HG02678 (cell line): ENCODE measurements at regions not wholly inside any gene's neighbourhood (a gene's known extent, or its start where the extent isn't known, plus 50 kb on each side); places are given as distances from the start of the nearest gene placed in this dataset.

ENCODE experiments used
- ATAC-seq: cut with Tn5 transposase; IDR thresholded peaks from one replicate; pipeline ENCODE4 v1.9.1; 2021; ENCODE audit warnings: mild to moderate bottlenecking, moderate library complexity; ENCODE audit not compliant: unreplicated experiment

DNA sequence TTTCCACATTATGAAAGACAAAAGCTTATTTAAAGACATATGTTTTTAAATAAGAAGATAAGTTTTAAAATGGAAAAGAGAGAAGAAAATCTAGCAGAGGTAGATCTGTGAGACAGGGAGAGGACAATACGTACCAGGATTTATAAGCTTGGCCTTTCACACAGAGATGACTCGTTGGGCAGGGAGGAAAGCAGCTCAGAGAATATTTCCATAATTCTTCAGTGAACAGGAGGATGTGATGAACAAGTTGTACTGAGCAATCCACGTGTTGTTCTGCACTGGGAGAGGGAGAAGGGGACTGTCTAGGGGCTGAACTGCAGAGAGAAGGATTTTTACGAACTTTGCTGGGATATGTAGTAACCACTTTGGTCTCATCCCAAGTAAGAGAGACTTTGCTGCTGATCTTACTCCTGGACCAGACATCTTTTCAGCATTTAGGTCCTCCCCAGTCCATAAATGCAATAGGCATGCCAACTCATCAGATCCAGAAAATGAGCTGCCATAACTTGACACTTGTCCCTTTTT, 162.5 kb upstream of the SETBP1 start:
- no peak for ATAC-seq

DNA sequence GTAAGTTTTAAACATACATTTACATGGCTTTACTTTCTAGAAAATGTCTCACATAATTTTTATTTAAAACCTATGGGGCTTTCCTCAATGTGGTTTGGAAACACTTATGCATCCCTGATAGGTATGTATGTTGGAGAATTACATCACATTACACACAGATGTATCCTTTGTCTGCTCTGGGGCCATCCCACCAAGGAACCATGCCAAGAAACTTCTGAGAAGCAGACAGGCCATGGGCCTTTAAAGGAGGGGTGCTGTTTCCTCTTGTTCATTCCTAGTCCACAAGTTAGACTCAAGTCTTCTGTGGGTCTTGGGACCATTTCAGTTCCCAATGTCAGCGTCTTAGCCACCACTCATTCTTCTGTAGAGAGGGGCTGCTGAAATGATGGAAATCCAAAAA, 162.0 kb upstream of the SETBP1 start:
- ATAC-seq, result no peak

DNA sequence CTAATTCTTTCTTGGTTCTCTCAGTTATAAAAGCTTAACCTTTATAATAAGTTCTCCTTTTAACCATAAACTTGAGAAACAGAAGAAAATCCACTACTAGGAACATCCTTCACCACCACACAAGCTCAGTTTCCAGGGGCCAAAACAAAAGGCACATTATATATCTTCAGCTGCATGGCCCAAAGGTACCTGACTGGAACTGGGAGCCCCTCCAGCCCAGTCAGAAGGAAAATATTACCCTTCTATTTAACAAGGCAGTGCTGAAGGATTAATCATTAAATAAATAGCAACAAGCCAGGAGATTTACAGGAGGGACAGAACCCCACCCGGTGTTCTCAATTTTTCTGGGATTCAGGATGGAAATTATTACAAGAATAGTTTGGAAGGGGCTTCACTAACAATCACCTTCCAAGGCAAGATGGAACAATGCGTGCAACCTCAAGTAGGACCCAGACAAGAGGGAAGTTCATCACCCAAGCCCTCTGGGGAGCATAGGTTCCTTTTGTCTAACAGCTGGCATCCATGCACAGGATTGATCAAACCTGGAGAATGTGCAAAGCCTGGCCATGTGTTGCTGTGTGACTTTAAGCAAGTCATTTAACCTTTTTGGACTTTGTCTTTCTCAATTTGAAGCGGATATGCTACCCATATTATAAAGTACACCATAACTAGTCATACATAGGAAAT, 159.6 kb upstream of the SETBP1 start:
- no peak for ATAC-seq

DNA sequence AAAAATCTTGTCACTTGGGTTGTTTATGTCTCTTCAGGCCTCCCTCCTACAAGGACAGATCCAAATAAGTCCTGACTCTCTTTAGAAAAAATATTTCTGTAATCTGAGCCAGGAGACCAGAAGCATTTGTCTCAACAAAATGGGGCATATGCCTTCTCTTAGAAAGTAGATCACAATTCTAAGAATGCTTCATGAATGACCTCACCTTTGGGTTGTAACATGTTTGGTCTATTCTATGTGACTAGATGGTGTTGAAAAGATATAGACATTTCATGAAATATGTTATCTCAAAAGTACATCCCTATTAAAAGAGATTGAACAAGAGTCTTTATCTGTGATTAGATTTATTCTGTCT, 159.0 kb upstream of the SETBP1 start:
- no peak for ATAC-seq

DNA sequence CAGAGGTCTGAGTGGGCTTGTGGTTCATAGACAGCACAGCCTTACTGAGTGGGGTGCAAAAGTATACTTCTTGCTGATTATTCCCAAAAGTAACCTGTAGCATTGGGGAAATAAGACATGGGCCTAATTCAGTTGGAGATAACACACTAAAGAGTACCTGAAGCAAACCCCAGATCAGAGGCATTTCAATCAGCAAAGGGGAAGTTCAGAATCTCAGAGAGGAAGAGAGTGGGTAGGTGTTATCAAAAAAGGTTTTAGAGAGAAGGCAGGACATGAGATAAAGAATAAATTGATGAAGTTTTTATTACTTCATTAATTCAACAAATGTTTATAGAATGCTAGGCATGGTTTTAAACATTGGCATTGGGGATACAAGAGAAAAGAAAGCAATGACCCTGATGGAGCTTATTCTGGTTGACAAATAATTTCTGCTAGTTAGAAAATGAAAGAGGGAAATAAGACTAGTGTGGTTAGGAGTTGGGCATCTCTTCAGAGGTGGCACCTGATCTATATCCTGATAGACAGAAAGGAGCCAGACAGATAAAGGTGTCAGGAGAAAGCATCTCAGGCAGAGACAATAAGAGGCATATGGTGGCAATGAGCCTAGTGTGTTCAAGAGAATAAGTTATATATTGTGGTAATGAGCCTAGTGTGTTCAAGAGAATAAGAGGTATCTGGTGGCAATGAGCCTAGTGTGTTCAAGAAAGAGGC, 153.8 kb upstream of the SETBP1 start:
- no peak for ATAC-seq

DNA sequence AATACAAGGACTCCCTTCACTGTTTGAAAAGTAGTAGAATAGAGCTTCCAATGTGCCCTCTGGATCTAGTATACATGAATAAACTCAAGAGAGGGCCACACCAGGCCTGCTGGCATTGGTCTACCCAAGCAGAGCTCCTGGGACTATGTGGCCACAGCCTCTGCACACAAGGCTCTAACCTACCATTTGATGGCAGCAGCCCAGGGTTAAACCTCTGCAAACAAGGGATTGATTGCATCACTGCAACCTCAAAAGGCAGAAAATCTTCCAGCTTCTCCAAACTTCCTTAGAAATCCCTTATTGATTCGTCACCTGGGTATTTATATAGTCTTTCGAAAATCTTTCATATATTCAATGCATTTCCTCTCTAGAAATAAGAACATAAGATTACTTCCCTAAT, 147.6 kb upstream of the SETBP1 start:
- no peak for ATAC-seq

DNA sequence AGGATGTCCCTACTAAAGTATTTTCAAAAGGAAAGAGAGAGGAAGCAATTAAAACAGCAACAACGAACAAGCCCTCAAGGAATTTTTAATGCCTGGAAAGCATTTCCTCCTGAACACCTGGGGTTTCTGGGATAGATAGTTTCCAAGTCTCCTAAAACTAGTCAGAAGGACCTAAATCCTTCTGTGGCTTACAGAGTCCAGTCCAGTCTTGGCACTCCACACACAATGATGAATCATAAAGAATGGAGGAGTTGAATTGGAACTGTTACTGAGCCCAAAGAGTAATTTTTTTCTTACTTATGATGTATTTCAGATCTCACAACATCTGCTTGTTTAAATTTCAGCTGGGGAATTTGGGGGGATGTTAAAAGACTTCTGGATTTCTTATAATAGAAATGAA, 144.6 kb upstream of the SETBP1 start:
- ATAC-seq, result no peak

DNA sequence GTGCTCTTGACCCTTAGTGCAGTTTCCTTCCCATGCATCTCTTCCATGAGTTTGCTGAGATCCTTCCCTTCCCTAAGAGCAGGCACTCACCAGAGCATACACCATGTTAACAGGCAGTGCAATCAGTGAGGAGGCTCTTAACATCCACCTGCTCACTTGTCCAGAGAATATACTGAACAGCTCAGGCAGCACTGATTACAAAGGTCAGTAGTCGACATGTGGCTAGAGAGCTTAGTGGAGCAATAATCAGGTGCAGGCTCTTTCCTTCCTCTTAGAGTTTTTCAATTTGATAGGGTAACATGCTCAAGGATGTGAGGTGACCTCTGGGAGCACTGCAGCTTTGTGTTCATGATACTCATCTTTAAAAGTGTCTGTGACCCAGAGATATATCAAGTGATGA, 144.1 kb upstream of the SETBP1 start:
- no peak for ATAC-seq

DNA sequence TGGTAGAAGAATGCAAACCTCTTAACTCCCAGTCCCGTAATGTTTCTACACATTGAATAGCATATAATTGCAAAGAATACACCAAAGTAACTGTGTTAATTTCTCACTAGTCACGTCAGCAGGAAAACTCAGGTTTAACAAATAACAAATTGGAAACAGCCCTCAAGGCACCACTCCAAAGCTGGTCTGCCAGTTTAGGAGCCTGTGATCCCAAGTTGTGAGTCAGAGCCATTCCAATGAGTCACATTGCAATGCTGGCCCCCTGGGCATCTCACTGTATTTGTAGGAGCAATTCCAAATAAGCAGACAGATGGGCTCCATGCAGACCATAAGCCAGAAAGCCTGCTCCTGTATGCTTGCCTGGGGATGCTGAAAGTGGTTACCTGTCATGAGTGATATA, 143.2 kb upstream of the SETBP1 start:
- ATAC-seq, result no peak

DNA sequence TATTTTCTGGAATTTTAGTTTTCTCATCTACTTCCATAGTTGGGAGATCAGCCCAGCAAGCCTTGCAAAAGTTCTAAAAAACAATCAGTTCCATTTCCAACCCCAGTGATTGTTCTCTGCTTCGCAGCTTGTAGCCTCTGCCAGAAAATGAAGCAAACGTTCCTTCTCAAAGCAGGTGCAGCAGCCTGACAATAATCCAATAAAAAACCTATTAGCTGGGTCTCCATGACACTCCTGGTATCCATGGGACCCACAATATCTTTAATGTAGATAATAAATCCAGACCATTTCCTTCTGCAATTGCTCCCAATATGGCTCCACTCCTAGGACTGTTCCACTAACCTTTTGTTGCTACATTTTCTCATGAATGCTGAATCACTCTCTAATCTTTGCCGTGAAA, 140.8 kb upstream of the SETBP1 start:
- no peak for ATAC-seq

DNA sequence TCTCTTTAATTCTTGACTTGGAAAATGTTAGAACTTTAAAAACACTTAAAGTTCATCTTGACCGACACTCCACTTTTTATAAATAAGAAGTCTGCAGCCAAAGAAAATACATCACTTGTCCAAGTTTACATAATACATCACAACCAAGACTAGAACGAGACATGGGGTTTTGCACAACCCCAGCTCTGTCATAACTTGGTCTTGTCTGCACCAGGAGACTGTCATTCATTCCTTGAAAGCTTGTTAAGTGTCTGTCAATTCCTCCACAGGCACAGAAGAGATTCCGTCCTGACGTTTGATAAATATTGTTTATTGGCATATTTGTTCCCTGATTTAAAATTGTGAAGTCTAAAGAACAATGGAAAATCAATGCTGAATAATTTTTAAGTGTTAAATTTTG, 139.5 kb upstream of the SETBP1 start:
- no peak for ATAC-seq

DNA sequence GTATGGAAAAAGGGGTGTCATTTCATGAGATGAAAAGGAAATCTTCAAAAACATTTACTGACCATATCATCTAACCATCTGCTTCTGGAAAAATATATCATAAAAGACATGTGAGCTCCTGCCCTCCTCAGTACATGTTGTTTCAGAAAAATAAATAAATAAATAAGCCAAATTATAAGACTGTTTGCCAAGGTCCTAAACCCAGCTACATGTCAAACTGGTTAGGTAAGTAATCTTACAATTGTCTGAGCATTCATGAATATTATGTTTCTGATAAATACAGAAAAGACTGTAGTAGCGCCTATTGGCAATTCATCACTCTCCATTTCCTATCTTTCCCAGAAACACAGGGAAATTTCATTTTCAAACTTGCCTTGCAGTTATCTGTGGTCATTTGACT, 138.9 kb upstream of the SETBP1 start:
- no peak for ATAC-seq

DNA sequence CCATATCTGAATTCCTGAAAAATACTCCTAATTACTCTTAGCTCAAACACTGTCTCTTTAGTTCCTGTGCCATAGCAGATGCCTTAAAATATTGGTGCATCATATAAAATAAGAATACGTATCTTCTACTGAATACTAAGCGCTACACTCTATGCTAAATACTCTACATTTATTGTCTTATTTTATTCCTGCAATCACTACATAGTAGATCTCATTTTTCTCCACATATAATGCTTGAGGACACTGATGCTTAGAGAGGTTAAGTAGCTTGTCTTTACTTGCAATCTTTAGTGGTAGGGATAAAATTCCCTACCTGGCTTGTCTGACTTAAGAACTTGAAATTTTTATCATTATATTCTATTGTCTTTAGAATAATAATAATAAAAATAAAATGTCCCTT, 137.3 kb upstream of the SETBP1 start:
- ATAC-seq, result no peak

DNA sequence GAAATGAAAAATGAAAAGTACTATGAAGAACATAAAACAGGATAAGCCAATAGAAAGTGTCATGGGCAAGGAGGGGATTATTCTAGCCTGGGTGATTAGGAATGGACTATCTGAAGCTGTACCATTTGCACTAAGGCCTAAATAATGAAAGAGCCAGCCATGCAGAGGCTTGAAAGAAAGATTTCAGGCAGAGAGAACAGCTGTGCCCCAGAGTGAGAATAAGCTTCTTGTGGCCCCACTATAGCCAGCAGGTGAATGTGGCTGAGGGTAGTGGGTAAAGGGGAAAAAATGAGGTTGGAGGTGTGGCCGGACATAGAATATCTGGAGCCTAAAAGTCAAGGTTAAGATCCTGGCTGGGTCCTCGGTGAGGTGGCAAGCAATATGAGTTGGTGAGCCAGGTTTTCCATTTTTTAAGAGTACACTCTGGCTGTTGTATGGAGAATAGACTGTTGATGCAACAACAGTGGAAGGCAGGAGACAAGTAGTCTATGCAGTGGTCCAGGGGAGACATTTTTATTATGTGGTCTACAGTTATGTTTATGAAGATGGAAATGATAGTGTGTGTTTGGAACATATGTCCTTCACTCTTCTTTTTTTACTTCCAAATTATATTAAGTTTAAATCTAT, 135.2 kb upstream of the SETBP1 start:
- no peak for ATAC-seq

DNA sequence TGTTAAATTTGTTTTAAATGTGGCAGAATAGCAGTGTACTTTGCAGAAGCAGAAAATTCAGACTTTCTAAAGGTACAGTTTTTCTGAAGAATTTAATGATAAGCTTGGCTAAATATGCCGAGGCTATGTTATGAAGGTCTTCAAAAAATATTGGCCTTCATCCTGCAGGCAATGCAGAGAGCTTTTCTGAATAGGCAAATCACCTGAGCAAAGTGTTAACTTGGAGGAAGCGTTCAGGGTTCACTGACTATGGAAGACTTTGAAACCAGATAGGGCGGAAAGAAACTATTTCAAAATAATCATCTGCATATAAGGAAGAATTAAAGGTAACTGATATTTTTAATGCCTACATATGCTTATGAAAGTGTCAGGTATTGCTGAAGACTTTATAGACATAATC, 133.7 kb upstream of the SETBP1 start:
- ATAC-seq, result no peak

DNA sequence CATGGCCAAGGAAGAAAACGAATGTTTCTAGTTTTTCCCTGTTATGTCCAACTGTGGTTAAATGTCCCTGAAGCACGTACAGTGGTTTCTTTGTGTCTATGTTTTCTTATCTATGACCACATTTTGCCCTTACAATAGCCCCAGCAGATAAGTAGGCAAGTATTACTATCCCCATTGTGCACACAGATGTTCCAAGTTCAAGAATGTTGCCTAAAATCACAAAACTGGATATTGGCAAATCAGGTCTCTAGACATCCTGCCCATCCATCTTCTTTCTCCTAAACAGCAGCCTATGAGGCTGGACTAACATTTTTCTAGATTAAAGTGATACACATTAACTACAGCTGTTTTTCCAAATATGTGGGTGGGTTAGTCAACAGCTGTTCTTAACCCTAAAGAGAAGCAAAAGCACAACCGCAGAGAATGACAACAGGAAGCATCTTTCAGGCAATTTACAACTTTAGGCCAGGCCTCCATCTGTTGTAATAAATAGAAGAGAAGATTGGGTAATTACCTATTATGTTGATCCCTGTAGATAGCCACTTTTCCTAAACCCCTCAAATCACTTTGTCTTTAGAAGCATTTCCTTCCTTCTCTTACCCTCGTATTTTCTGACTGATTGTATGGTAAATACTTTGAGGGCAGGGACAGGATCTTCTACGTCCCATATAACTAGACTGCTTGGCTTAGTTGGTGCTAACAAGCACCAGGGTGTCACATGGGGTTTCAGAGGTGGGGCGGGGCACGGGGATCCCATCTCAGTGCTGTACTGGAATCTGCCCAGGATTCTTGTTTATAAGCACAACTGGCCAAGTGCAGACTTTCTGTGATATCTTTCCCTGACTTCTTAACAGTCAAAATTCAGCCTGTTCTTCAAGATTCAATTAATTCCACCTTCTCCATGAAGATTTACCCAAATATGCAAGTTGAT, 132.1 kb upstream of the SETBP1 start:
- no peak for ATAC-seq

DNA sequence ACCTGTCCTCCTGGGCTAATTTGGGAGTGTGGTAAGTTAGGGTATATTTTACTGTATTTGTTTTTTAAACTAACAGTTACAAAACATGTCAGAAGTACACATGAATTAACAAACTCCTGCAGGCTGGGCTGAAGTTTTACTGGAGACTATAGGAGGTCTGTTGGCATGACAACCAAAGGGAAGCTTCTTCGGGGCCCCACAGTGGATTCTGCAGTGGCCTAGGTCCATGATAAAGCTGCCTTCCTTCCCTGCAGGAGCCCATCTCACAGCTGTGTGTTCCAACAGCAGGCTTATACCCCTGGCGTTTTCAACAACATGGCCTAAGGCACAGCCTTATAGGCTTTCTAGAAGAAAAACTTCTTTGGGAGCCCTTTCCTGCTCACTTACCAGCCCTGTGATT, 128.0 kb upstream of the SETBP1 start:
- ATAC-seq, result no peak

DNA sequence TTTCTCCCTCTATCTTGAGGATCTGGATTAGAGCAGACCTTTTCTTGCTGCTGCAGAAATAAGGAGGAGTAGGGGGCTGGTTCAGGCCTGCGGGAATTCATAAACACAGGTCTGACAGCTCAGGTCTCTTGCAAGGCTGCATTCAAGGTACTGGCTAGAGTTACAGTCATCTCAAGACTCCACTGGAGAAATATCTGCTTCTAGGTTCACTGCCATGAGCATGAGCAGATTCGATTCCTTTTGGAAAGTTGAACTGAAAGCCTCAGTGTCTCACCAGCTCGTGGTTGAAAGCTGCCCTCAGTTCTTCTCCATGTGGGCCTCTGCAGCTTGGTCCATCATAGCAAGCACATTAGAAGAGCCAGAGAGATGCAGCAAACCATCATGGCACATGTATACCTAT, 124.4 kb upstream of the SETBP1 start:
- ATAC-seq, result no peak

DNA sequence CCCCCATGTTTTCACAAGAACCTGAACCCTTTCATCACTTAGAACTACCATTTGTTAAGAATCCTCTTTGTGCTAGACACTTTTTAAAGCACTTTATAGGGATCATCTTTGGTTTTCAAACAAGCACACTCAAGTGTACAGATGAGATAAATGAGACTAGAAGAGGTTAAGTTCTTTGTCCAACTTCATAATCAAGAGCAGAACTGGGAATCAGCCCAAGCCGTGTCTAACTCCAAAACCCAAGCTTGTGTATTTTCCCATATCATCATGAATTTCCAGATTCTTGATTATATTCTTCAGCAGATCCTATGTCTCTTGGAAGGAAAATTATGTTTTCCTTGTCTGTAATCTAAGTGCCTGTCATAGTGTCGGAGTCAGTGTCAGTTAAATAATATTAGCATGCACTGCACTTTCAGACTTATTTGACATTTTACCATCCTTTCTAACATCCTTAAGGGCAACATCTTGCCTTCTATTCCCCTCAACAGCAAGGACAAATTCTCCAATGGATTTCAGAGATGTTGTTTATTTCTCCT, 123.0 kb upstream of the SETBP1 start:
- no peak for ATAC-seq

DNA sequence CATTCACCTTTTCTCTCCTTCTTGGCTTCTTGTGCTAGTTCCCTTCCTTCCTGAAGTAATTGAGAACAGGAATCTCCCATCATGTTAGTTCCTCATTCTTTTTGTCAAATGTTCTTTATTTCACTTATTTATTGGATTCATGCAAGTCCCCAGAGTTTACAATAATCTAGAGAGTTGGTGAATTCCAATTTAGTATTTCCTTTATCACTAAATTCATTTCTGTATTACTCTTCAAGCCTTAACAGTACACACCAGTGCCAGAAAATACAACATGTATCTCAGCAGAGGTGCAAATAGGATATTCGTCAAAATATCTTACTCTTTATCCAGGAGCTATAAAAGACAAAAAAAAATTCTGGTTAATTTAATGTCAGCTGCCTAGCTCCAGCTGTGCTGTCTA, 121.9 kb upstream of the SETBP1 start:
- ATAC-seq, result no peak

DNA sequence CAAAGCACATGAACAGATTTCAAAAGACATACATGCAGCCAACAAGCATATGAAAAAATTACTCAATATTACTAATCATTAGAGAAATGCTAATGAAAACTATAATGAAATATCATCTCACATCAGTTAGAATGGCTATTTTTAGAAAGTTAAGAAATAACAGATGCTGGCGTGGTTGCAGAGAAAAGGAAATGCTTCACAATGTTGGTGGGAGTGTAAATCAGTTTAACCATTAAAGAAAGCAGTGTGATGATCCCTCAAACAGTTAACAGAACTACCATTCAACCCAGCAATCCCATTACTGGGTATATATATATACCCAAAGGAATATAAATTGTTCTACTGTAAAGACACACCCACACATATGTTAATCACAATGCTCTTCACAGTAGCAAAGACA, 117.7 kb upstream of the SETBP1 start:
- no peak for ATAC-seq
